Erythroblast (primary cell): ENCODE measurements at regions not wholly inside any gene's neighbourhood (a gene's known extent, or its start where the extent isn't known, plus 50 kb on each side); places are given as distances from the start of the nearest gene placed in this dataset.

Experiments used
- GATA1 ChIP-seq: IDR thresholded peaks from 2 replicates; pipeline ENCODE4 v1.6.1; 2011; ENCODE audit warnings: low read depth, mild to moderate bottlenecking, control low read depth, low read length, moderate library complexity
- POLR2A ChIP-seq: IDR thresholded peaks from 2 replicates; pipeline ENCODE4 v1.6.1; 2011; ENCODE audit warnings: mild to moderate bottlenecking, low read length

DNA sequence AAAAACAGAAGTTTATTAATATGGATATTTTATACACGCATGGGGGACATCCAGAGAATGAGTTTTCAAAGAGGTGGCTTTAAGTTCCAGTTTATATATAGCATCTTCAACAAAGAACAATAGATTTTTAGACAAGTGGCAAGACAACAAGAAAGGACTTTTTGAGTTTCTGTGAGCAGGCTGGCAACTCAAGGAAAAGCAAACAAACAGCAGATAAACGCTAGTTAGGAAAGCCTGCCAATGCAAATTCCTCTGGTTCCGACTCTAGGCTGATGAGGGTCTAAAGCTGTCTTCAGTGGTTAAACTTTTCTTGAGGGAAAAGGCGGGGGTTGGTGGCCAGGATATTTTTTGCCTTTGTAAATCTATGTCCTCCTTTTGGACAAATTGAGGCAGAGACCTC is 78.4 kb upstream of the EEA1 start:
- TF ChIP-seq POLR2A (no peak), GATA1 (no peak)
